ENCODE measurements at regions not wholly inside any gene's neighbourhood (a gene's known extent, or its start where the extent isn't known, plus 50 kb on each side); places are given as distances from the start of the nearest gene placed in this dataset.
A peak's percentile ranks its signal among the peaks of the same experiment; 100 is the strongest.

- Histone ChIP-seq H3K4me1 (ENCODE audit: control insufficient read depth, insufficient read depth, low read length) (no peaks in the 10 kb centered on the region), H3K9me3 (replicated peaks; ENCODE audit: control insufficient read depth, low read depth, low read length) (peaks cover 3% of the 10 kb centered on the region), H3K27ac (ENCODE audit: low read length) (no peak overlapping the region), H3K4me3 (ENCODE audit: low read length) (no peak overlapping the region), H3K27me3 (ENCODE audit: control insufficient read depth, insufficient read depth, low read length) (peaks cover 6% of the 10 kb centered on the region), H3K36me3 (ENCODE audit: control insufficient read depth, insufficient read depth, low read length) (no peaks in the 10 kb centered on the region)
- no peak for DNase-seq
These were observed 155.3 kb downstream of the DHX35 start for GRCh38 chr20:39117491-39117890.

GRCh38 chr20:39116020-39116419, 153.9 kb downstream of the DHX35 start:
- peaks cover 3% of the 10 kb centered on the region for H3K9me3 ChIP-seq (replicated peaks; ENCODE audit: control insufficient read depth, low read depth, low read length)
- H3K27ac ChIP-seq (ENCODE audit: low read length), result no peak overlapping the region
- H3K4me3 ChIP-seq (ENCODE audit: low read length), result no peak overlapping the region
- no peak for DNase-seq
- no peaks in the 10 kb centered on the region for H3K36me3 ChIP-seq (ENCODE audit: control insufficient read depth, insufficient read depth, low read length)
- peaks cover 9% of the 10 kb centered on the region for H3K27me3 ChIP-seq (ENCODE audit: control insufficient read depth, insufficient read depth, low read length)
- peaks cover 4% of the 10 kb centered on the region for H3K4me1 ChIP-seq (ENCODE audit: control insufficient read depth, insufficient read depth, low read length)
- WGBS (ENCODE audit: insufficient coverage), result 83% methylated on average over 1 of the region's 2 CpGs

- peak; percentile 51 for DNase-seq
- WGBS (ENCODE audit: insufficient coverage), result 35% methylated on average over 5 of the region's 9 CpGs
These were observed 150.1 kb downstream of the DHX35 start for GRCh38 chr20:39112178-39112743.

GRCh38 chr20:39111359-39112177, 149.4 kb downstream of the DHX35 start:
- 13% methylated on average over 1 of the region's 4 CpGs for WGBS (ENCODE audit: insufficient coverage)
- Histone ChIP-seq H3K27ac (ENCODE audit: low read length) (no peak overlapping the region), H3K4me3 (ENCODE audit: low read length) (no peak overlapping the region), H3K27me3 (ENCODE audit: control insufficient read depth, insufficient read depth, low read length) (peaks cover 32% of the 10 kb centered on the region), H3K4me1 (ENCODE audit: control insufficient read depth, insufficient read depth, low read length) (peaks cover 4% of the 10 kb centered on the region), H3K36me3 (ENCODE audit: control insufficient read depth, insufficient read depth, low read length) (no peaks in the 10 kb centered on the region), H3K9me3 (replicated peaks; ENCODE audit: control insufficient read depth, low read depth, low read length) (no peaks in the 10 kb centered on the region)
- no peak for DNase-seq

More at GRCh38 chr20:39112178-39112743, 150.1 kb downstream of the DHX35 start:
- Histone ChIP-seq H3K36me3 (ENCODE audit: control insufficient read depth, insufficient read depth, low read length) (no peaks in the 10 kb centered on the region), H3K27me3 (ENCODE audit: control insufficient read depth, insufficient read depth, low read length) (peaks cover 32% of the 10 kb centered on the region), H3K27ac (ENCODE audit: low read length) (no peak overlapping the region), H3K4me1 (ENCODE audit: control insufficient read depth, insufficient read depth, low read length) (peaks cover 4% of the 10 kb centered on the region), H3K4me3 (ENCODE audit: low read length) (no peak overlapping the region), H3K9me3 (replicated peaks; ENCODE audit: control insufficient read depth, low read depth, low read length) (no peaks in the 10 kb centered on the region)

- H3K4me1 ChIP-seq (ENCODE audit: control insufficient read depth, insufficient read depth, low read length), result peaks cover 4% of the 10 kb centered on the region
- H3K4me3 ChIP-seq (ENCODE audit: low read length), result no peak overlapping the region
- no peak for DNase-seq
- H3K27me3 ChIP-seq (ENCODE audit: control insufficient read depth, insufficient read depth, low read length), result peaks cover 32% of the 10 kb centered on the region
- H3K36me3 ChIP-seq (ENCODE audit: control insufficient read depth, insufficient read depth, low read length), result no peaks in the 10 kb centered on the region
- H3K9me3 ChIP-seq (replicated peaks; ENCODE audit: control insufficient read depth, low read depth, low read length), result no peaks in the 10 kb centered on the region
- H3K27ac ChIP-seq (ENCODE audit: low read length), result no peak overlapping the region
These were observed 148.6 kb downstream of the DHX35 start for GRCh38 chr20:39110819-39111136.

GRCh38 chr20:39109933-39110818, 148.0 kb downstream of the DHX35 start:
- Histone ChIP-seq H3K27ac (ENCODE audit: low read length) (no peak overlapping the region), H3K4me3 (ENCODE audit: low read length) (no peak overlapping the region), H3K36me3 (ENCODE audit: control insufficient read depth, insufficient read depth, low read length) (no peaks in the 10 kb centered on the region), H3K4me1 (ENCODE audit: control insufficient read depth, insufficient read depth, low read length) (peaks cover 4% of the 10 kb centered on the region), H3K9me3 (replicated peaks; ENCODE audit: control insufficient read depth, low read depth, low read length) (no peaks in the 10 kb centered on the region), H3K27me3 (ENCODE audit: control insufficient read depth, insufficient read depth, low read length) (peaks cover 32% of the 10 kb centered on the region)
- no peak for DNase-seq
- WGBS (ENCODE audit: insufficient coverage), result 27% methylated on average over 8 of the region's 10 CpGs

GRCh38 chr20:39108746-39109145, 146.6 kb downstream of the DHX35 start:
- H3K27me3 ChIP-seq (ENCODE audit: control insufficient read depth, insufficient read depth, low read length), result peaks cover 32% of the 10 kb centered on the region
- no peak overlapping the region for H3K4me3 ChIP-seq (ENCODE audit: low read length)
- H3K27ac ChIP-seq (ENCODE audit: low read length), result no peak overlapping the region
- 40% methylated on average over 2 of the region's 5 CpGs for WGBS (ENCODE audit: insufficient coverage)
- no peaks in the 10 kb centered on the region for H3K36me3 ChIP-seq (ENCODE audit: control insufficient read depth, insufficient read depth, low read length)
- H3K4me1 ChIP-seq (ENCODE audit: control insufficient read depth, insufficient read depth, low read length), result peaks cover 4% of the 10 kb centered on the region
- DNase-seq, result no peak
- H3K9me3 ChIP-seq (replicated peaks; ENCODE audit: control insufficient read depth, low read depth, low read length), result no peaks in the 10 kb centered on the region

- peaks cover 4% of the 10 kb centered on the region for H3K4me1 ChIP-seq (ENCODE audit: control insufficient read depth, insufficient read depth, low read length)
- H3K36me3 ChIP-seq (ENCODE audit: control insufficient read depth, insufficient read depth, low read length), result no peaks in the 10 kb centered on the region
- no peak for DNase-seq
- H3K27ac ChIP-seq (ENCODE audit: low read length), result no peak overlapping the region
- peaks cover 32% of the 10 kb centered on the region for H3K27me3 ChIP-seq (ENCODE audit: control insufficient read depth, insufficient read depth, low read length)
- 86% methylated on average over 3 of the region's 5 CpGs for WGBS (ENCODE audit: insufficient coverage)
- no peaks in the 10 kb centered on the region for H3K9me3 ChIP-seq (replicated peaks; ENCODE audit: control insufficient read depth, low read depth, low read length)
- no peak overlapping the region for H3K4me3 ChIP-seq (ENCODE audit: low read length)
These were observed 145.6 kb downstream of the DHX35 start for GRCh38 chr20:39107741-39108140.

- WGBS (ENCODE audit: insufficient coverage), result no CpG with 5 or more reads among the region's 3 CpGs
These were observed 144.6 kb downstream of the DHX35 start for GRCh38 chr20:39106791-39107190.

GRCh38 chr20:39105551-39105950, 143.4 kb downstream of the DHX35 start:
- H3K27ac ChIP-seq (ENCODE audit: low read length), result no peak overlapping the region
- H3K36me3 ChIP-seq (ENCODE audit: control insufficient read depth, insufficient read depth, low read length), result no peaks in the 10 kb centered on the region

More at GRCh38 chr20:39106791-39107190, 144.6 kb downstream of the DHX35 start:
- H3K9me3 ChIP-seq (replicated peaks; ENCODE audit: control insufficient read depth, low read depth, low read length), result no peaks in the 10 kb centered on the region
- peaks cover under 1% of the 10 kb centered on the region for H3K4me1 ChIP-seq (ENCODE audit: control insufficient read depth, insufficient read depth, low read length)
- no peak overlapping the region for H3K27ac ChIP-seq (ENCODE audit: low read length)
- no peaks in the 10 kb centered on the region for H3K36me3 ChIP-seq (ENCODE audit: control insufficient read depth, insufficient read depth, low read length)
- no peak overlapping the region for H3K4me3 ChIP-seq (ENCODE audit: low read length)
- peaks cover 25% of the 10 kb centered on the region for H3K27me3 ChIP-seq (ENCODE audit: control insufficient read depth, insufficient read depth, low read length)
- DNase-seq, result no peak

More at GRCh38 chr20:39105551-39105950, 143.4 kb downstream of the DHX35 start:
- Histone ChIP-seq H3K4me1 (ENCODE audit: control insufficient read depth, insufficient read depth, low read length) (no peaks in the 10 kb centered on the region), H3K9me3 (replicated peaks; ENCODE audit: control insufficient read depth, low read depth, low read length) (no peaks in the 10 kb centered on the region), H3K27me3 (ENCODE audit: control insufficient read depth, insufficient read depth, low read length) (peaks cover 26% of the 10 kb centered on the region), H3K4me3 (ENCODE audit: low read length) (no peak overlapping the region)
- no CpG with 5 or more reads among the region's 5 CpGs for WGBS (ENCODE audit: insufficient coverage)
- no peak for DNase-seq
